GM04503 (cell line): ENCODE measurements at regions not wholly inside any gene's neighbourhood (a gene's known extent, or its start where the extent isn't known, plus 50 kb on each side); places are given as distances from the start of the nearest gene placed in this dataset.

Experiments used
- DNase-seq: peaks from one replicate; pipeline ENCODE4 v3.0.0-alpha.2; 2012; ENCODE audit warnings: low read depth

- no peak for DNase-seq
Measured at GRCh38 chr2:74760875-74761630, 72.9 kb upstream of the HK2 start.

- DNase-seq, result no peak
Measured at GRCh38 chr2:74762789-74763188, 71.1 kb upstream of the HK2 start.

DNA sequence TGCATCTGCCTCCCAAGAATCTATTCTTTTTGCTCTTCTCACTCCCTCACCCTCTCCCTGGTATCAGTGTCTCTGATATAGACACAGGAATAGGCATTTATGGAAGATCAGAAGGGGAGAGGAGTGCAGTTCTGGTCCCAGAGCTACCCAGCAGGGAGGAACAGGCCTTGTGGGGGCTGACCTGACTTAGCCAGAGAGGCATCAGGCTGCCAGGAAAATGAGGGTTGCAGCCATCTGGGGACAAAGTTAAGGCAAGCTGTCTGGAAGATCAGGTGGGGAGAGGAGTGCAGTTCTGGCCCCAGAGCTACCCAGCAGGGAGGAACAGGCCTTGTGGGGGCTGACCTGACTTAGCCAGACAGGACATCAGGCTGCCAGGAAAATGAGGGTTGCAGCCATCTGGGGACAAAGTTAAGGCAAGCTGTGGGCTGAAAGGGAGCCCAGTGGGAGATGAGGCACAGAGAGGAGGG, 69.9 kb upstream of the HK2 start:
- DNase-seq, result no peak

- no peak for DNase-seq
Measured at GRCh38 chr2:74764429-74765272, 69.3 kb upstream of the HK2 start.

GRCh38 chr2:74766780-74767179, 67.1 kb upstream of the HK2 start:
- no peak for DNase-seq

- no peak for DNase-seq
Measured at GRCh38 chr2:74767618-74768017, 66.3 kb upstream of the HK2 start.

GRCh38 chr2:74768401-74768914, 65.5 kb upstream of the HK2 start:
- DNase-seq, result peak; percentile 49

- no peak for DNase-seq
Measured at GRCh38 chr2:74772046-74772445, 61.9 kb upstream of the HK2 start.

DNA sequence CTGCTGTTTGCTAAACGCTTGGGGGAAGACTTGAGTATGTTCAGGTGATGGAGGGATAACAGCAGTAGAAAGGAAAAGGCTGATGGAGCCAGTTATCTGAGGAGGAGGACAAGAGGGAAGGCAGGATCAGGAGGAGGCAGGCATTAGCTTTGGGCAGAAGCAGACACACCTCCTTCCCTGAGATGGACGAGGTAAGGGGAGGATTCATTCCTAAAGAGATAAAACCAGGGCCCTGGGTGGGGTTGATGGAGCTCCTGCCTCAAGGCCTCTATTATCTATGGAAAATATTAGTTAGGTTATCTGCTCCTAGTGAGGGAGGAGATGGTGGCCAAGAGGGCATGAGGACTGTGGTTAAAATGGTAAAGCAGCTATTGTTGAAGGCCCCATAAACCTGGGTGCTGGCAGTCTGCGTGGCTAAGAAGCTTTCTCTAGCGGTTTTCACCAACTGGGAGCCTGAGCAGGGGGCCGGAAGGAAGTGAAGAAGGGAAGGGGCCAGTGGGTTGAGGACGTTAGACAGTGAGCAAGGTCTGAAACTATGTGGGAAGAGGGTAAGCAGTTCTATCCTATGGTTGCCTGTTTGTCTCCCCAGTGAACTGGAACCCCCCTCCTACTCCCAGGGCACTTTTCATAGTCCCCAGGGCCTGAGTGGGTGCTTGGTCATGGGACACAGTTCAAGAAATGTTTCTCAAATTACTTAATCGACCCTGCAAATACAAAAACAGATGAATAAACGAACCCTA, 56.6 kb upstream of the HK2 start:
- no peak for DNase-seq

- no peak for DNase-seq
Measured at GRCh38 chr2:74778381-74779264, 55.3 kb upstream of the HK2 start.

DNA sequence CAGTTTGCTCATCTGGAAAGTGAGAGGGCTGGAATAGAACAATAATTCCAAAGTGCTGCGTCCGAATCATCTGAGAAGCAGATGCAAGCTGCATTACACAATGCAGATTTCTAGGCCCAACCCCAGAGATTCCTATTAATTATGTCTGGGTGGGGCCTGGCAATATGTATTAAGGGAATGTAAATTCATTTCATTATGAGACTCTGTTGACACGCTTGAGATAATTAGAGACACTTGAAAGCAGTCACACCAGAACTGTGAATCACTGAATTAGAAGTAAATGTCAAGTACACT, 54.7 kb upstream of the HK2 start:
- DNase-seq, result no peak

DNA sequence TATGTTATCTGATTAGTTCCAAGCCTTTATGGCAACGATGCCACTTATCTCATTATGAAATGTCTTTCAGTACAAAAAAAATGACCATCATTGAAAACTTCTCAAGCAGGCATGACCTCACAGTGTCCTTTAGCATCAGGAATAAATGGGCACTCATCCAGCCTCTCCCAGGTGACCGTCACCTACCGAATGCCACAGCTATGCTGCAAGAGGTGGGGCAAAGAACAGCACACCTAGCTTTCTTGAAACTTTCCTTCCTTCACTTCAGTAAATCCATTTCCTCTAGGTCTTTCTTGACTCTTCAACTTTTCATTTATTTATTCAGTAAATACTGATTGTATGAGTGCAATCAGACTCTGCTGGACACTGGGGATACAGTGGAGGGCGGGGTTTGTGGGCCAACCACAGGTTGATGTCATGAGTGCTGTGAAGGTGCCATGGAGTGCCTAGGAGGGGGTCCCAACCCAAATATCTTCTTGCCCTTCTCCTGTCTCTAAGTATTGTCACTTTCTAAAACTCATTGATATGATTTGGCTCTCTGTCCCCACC, 54.3 kb upstream of the HK2 start:
- DNase-seq, result no peak
